ENCODE measurements at regions not wholly inside any gene's neighbourhood (a gene's known extent, or its start where the extent isn't known, plus 50 kb on each side); places are given as distances from the start of the nearest gene placed in this dataset.

- 65% methylated on average over 5 of the region's 6 CpGs for WGBS
These were observed 259.6 kb downstream of the XXYLT1 start for GRCh38 chr3:195011231-195011834.

GRCh38 chr3:195012100-195012499, 258.9 kb downstream of the XXYLT1 start:
- Histone ChIP-seq H3K4me3 (ENCODE audit: insufficient read depth in 1 of 2, low read depth in 1 of 2, low read length in 2 of 2) (no peak overlapping the region), H3K18ac (ENCODE audit: low read depth in 1 of 2, low read length in 2 of 2) (no peak overlapping the region), H3K4me1 (ENCODE audit: control insufficient read depth, insufficient read depth, low read depth, low read length) (no peaks in the 10 kb centered on the region), H4K91ac (ENCODE audit: low read length) (no peak overlapping the region), H3K79me1 (replicated peaks; ENCODE audit: low read length, poor library complexity, severe bottlenecking) (no peaks in the 10 kb centered on the region), H3K27ac (ENCODE audit: low read length, poor library complexity, severe bottlenecking) (no peak overlapping the region), H2BK12ac (ENCODE audit: low read length in 2 of 2) (no peak overlapping the region), H2BK15ac (ENCODE audit: low read depth, poor library complexity, severe bottlenecking) (no peak overlapping the region), H3K4me2 (ENCODE audit: low read length, poor library complexity, severe bottlenecking) (no peak overlapping the region), H3K4ac (ENCODE audit: low read depth in 1 of 2, low read length in 2 of 2) (no peak overlapping the region), H3K27me3 (ENCODE audit: control insufficient read depth in 1 of 2, insufficient read depth in 1 of 2, low read length in 2 of 2) (peaks cover 66 to 80% of the 10 kb centered on the region in 2 experiments), H4K8ac (ENCODE audit: low read length) (no peak overlapping the region), H3K23ac (ENCODE audit: low read length in 2 of 2) (no peak overlapping the region), H2BK5ac (ENCODE audit: low read depth, low read length, poor library complexity, severe bottlenecking) (no peak overlapping the region), H3K9ac (ENCODE audit: low read length) (no peak overlapping the region), H3K14ac (ENCODE audit: low read length in 2 of 2) (no peak overlapping the region), H2AK5ac (ENCODE audit: low read length, severe bottlenecking) (no peak overlapping the region), H3K9me3 (ENCODE audit: control insufficient read depth, low read length) (no peaks in the 10 kb centered on the region), H2BK120ac (ENCODE audit: low read depth, low read length) (no peak overlapping the region), H3K36me3 (ENCODE audit: control insufficient read depth in 1 of 2, insufficient read depth in 2 of 2, low read depth in 1 of 2, low read length in 2 of 2) (no peaks in the 10 kb centered on the region), H2AFZ (ENCODE audit: low read depth, low read length) (no peak overlapping the region)
- 89% methylated on average over 4 of the region's 4 CpGs for WGBS
- DNase-seq, result no peak

More at GRCh38 chr3:195011231-195011834, 259.6 kb downstream of the XXYLT1 start:
- Histone ChIP-seq H3K4ac (ENCODE audit: low read depth in 1 of 2, low read length in 2 of 2) (no peak overlapping the region), H2BK5ac (ENCODE audit: low read depth, low read length, poor library complexity, severe bottlenecking) (no peak overlapping the region), H3K23ac (ENCODE audit: low read length in 2 of 2) (no peak overlapping the region), H2BK15ac (ENCODE audit: low read depth, poor library complexity, severe bottlenecking) (no peak overlapping the region), H3K18ac (ENCODE audit: low read depth in 1 of 2, low read length in 2 of 2) (no peak overlapping the region), H3K4me3 (ENCODE audit: insufficient read depth in 1 of 2, low read depth in 1 of 2, low read length in 2 of 2) (no peak overlapping the region), H4K91ac (ENCODE audit: low read length) (no peak overlapping the region), H2BK120ac (ENCODE audit: low read depth, low read length) (no peak overlapping the region), H3K27me3 (ENCODE audit: control insufficient read depth in 1 of 2, insufficient read depth in 1 of 2, low read length in 2 of 2) (peaks cover 70 to 82% of the 10 kb centered on the region in 2 experiments), H3K14ac (ENCODE audit: low read length in 2 of 2) (peak overlapping the region in 1 of 2 experiments; percentile 1), H3K4me2 (ENCODE audit: low read length, poor library complexity, severe bottlenecking) (no peak overlapping the region), H3K36me3 (ENCODE audit: control insufficient read depth in 1 of 2, insufficient read depth in 2 of 2, low read depth in 1 of 2, low read length in 2 of 2) (no peaks in the 10 kb centered on the region), H2BK12ac (ENCODE audit: low read length in 2 of 2) (no peak overlapping the region), H3K27ac (ENCODE audit: low read length, poor library complexity, severe bottlenecking) (no peak overlapping the region), H3K4me1 (ENCODE audit: control insufficient read depth, insufficient read depth, low read depth, low read length) (no peaks in the 10 kb centered on the region), H4K8ac (ENCODE audit: low read length) (no peak overlapping the region), H2AK5ac (ENCODE audit: low read length, severe bottlenecking) (no peak overlapping the region), H3K79me1 (replicated peaks; ENCODE audit: low read length, poor library complexity, severe bottlenecking) (no peaks in the 10 kb centered on the region), H2AFZ (ENCODE audit: low read depth, low read length) (no peak overlapping the region), H3K9ac (ENCODE audit: low read length) (no peak overlapping the region), H3K9me3 (ENCODE audit: control insufficient read depth, low read length) (no peaks in the 10 kb centered on the region)
- DNase-seq, result no peak

- Histone ChIP-seq H3K23ac (ENCODE audit: low read length in 2 of 2) (no peak overlapping the region), H3K9ac (ENCODE audit: low read length) (no peak overlapping the region), H3K36me3 (ENCODE audit: control insufficient read depth in 1 of 2, insufficient read depth in 2 of 2, low read depth in 1 of 2, low read length in 2 of 2) (no peaks in the 10 kb centered on the region), H3K9me3 (ENCODE audit: control insufficient read depth, low read length) (no peaks in the 10 kb centered on the region), H3K4me1 (ENCODE audit: control insufficient read depth, insufficient read depth, low read depth, low read length) (no peaks in the 10 kb centered on the region), H2BK5ac (ENCODE audit: low read depth, low read length, poor library complexity, severe bottlenecking) (no peak overlapping the region), H3K27ac (ENCODE audit: low read length, poor library complexity, severe bottlenecking) (no peak overlapping the region), H4K8ac (ENCODE audit: low read length) (no peak overlapping the region), H2BK12ac (ENCODE audit: low read length in 2 of 2) (no peak overlapping the region), H3K18ac (ENCODE audit: low read depth in 1 of 2, low read length in 2 of 2) (no peak overlapping the region), H2AFZ (ENCODE audit: low read depth, low read length) (no peak overlapping the region), H4K91ac (ENCODE audit: low read length) (peak overlapping the region; percentile 20), H2BK120ac (ENCODE audit: low read depth, low read length) (no peak overlapping the region), H3K4me2 (ENCODE audit: low read length, poor library complexity, severe bottlenecking) (no peak overlapping the region), H3K79me1 (replicated peaks; ENCODE audit: low read length, poor library complexity, severe bottlenecking) (no peaks in the 10 kb centered on the region), H2AK5ac (ENCODE audit: low read length, severe bottlenecking) (no peak overlapping the region), H3K27me3 (ENCODE audit: control insufficient read depth in 1 of 2, insufficient read depth in 1 of 2, low read length in 2 of 2) (peaks cover 66 to 80% of the 10 kb centered on the region in 2 experiments), H3K4ac (ENCODE audit: low read depth in 1 of 2, low read length in 2 of 2) (no peak overlapping the region), H2BK15ac (ENCODE audit: low read depth, poor library complexity, severe bottlenecking) (no peak overlapping the region), H3K14ac (ENCODE audit: low read length in 2 of 2) (no peak overlapping the region), H3K4me3 (ENCODE audit: insufficient read depth in 1 of 2, low read depth in 1 of 2, low read length in 2 of 2) (no peak overlapping the region)
- 88% methylated on average over 4 of the region's 4 CpGs for whole genome bisulfite sequencing
- DNase-seq, result no peak
These were observed 258.4 kb downstream of the XXYLT1 start for GRCh38 chr3:195012571-195012970.

- H3K18ac ChIP-seq (ENCODE audit: low read depth in 1 of 2, low read length in 2 of 2), result no peak overlapping the region
- WGBS, result 90% methylated on average over 17 of the region's 17 CpGs
- H2BK120ac ChIP-seq (ENCODE audit: low read depth, low read length), result no peak overlapping the region
- no peak overlapping the region for H2BK15ac ChIP-seq (ENCODE audit: low read depth, poor library complexity, severe bottlenecking)
- no peaks in the 10 kb centered on the region for H3K79me1 ChIP-seq (replicated peaks; ENCODE audit: low read length, poor library complexity, severe bottlenecking)
- H2AK5ac ChIP-seq (ENCODE audit: low read length, severe bottlenecking), result no peak overlapping the region
- no peaks in the 10 kb centered on the region for H3K4me1 ChIP-seq (ENCODE audit: control insufficient read depth, insufficient read depth, low read depth, low read length)
- DNase-seq, result no peak
- no peak overlapping the region for H3K9ac ChIP-seq (ENCODE audit: low read length)
- H4K8ac ChIP-seq (ENCODE audit: low read length), result no peak overlapping the region
- H3K9me3 ChIP-seq (ENCODE audit: control insufficient read depth, low read length), result no peaks in the 10 kb centered on the region
- peaks cover 63 to 82% of the 10 kb centered on the region in 2 experiments for H3K27me3 ChIP-seq (ENCODE audit: control insufficient read depth in 1 of 2, insufficient read depth in 1 of 2, low read length in 2 of 2)
- H3K36me3 ChIP-seq (ENCODE audit: control insufficient read depth in 1 of 2, insufficient read depth in 2 of 2, low read depth in 1 of 2, low read length in 2 of 2), result no peaks in the 10 kb centered on the region
- no peak overlapping the region for H3K4ac ChIP-seq (ENCODE audit: low read depth in 1 of 2, low read length in 2 of 2)
- H3K4me2 ChIP-seq (ENCODE audit: low read length, poor library complexity, severe bottlenecking), result no peak overlapping the region
- H2BK5ac ChIP-seq (ENCODE audit: low read depth, low read length, poor library complexity, severe bottlenecking), result no peak overlapping the region
- no peak overlapping the region for H3K14ac ChIP-seq (ENCODE audit: low read length in 2 of 2)
- H3K23ac ChIP-seq (ENCODE audit: low read length in 2 of 2), result no peak overlapping the region
- no peak overlapping the region for H3K27ac ChIP-seq (ENCODE audit: low read length, poor library complexity, severe bottlenecking)
- H2BK12ac ChIP-seq (ENCODE audit: low read length in 2 of 2), result no peak overlapping the region
- no peak overlapping the region for H3K4me3 ChIP-seq (ENCODE audit: insufficient read depth in 1 of 2, low read depth in 1 of 2, low read length in 2 of 2)
- no peak overlapping the region for H2AFZ ChIP-seq (ENCODE audit: low read depth, low read length)
- no peak overlapping the region for H4K91ac ChIP-seq (ENCODE audit: low read length)
These were observed 257.3 kb downstream of the XXYLT1 start for GRCh38 chr3:195013411-195014361.

Data from mesenchymal stem cell (in vitro differentiated cells and primary cell).